ENCODE measurements at regions not wholly inside any gene's neighbourhood (a gene's known extent, or its start where the extent isn't known, plus 50 kb on each side); places are given as distances from the start of the nearest gene placed in this dataset.

- TF ChIP-seq ZFP3 (CRISPR knock-in tag; IDR thresholded peaks at IDR 0.05) = no peak
- no peak for TF ChIP-seq POU6F1 (CRISPR knock-in tag; IDR thresholded peaks at IDR 0.05; ENCODE audit: borderline replicate concordance, low read depth)
- TF ChIP-seq TOX (CRISPR knock-in tag; IDR thresholded peaks at IDR 0.05; ENCODE audit: borderline replicate concordance) = no peak
- no peak for TF ChIP-seq ZNF8 (CRISPR knock-in tag; IDR thresholded peaks at IDR 0.05)
- no peak for TF ChIP-seq CSRNP3 (CRISPR knock-in tag; IDR thresholded peaks at IDR 0.05)
- TF ChIP-seq ZC3H10 (CRISPR knock-in tag; IDR thresholded peaks at IDR 0.05) = no peak
- TF ChIP-seq ARNTL (CRISPR knock-in tag; IDR thresholded peaks at IDR 0.05; ENCODE audit: borderline replicate concordance, low read depth) = no peak
- TF ChIP-seq, protein P1, sequence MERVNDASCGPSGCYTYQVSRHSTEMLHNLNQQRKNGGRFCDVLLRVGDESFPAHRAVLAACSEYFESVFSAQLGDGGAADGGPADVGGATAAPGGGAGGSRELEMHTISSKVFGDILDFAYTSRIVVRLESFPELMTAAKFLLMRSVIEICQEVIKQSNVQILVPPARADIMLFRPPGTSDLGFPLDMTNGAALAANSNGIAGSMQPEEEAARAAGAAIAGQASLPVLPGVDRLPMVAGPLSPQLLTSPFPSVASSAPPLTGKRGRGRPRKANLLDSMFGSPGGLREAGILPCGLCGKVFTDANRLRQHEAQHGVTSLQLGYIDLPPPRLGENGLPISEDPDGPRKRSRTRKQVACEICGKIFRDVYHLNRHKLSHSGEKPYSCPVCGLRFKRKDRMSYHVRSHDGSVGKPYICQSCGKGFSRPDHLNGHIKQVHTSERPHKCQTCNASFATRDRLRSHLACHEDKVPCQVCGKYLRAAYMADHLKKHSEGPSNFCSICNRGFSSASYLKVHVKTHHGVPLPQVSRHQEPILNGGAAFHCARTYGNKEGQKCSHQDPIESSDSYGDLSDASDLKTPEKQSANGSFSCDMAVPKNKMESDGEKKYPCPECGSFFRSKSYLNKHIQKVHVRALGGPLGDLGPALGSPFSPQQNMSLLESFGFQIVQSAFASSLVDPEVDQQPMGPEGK (CRISPR knock-in tag; IDR thresholded peaks at IDR 0.05; ENCODE audit: borderline replicate concordance) = no peak
- TF ChIP-seq CREB5 (CRISPR knock-in tag; IDR thresholded peaks at IDR 0.05; ENCODE audit: low read depth) = no peak
- TF ChIP-seq BACH2 (CRISPR knock-in tag; IDR thresholded peaks at IDR 0.05; ENCODE audit: borderline replicate concordance) = no peak
- TF ChIP-seq RARB (CRISPR knock-in tag; IDR thresholded peaks at IDR 0.05) = no peak
- no peak for TF ChIP-seq ZNF70 (CRISPR knock-in tag; IDR thresholded peaks at IDR 0.05)
- no peak for TF ChIP-seq ZFP30 (CRISPR knock-in tag; IDR thresholded peaks at IDR 0.05)
Observed at GRCh38 chr2:216776066-216776850, 80.9 kb upstream of the IGFBP5 start.

Measured in SK-N-SH treated with all-trans-retinoic acid at 6 μM for 48 hours (cell line).